Esophagus squamous epithelium (tissue), 5 donors: ENCODE measurements at regions not wholly inside any gene's neighbourhood (a gene's known extent, or its start where the extent isn't known, plus 50 kb on each side); places are given as distances from the start of the nearest gene placed in this dataset.

Experiments
- DNase-seq: peaks from one replicate; lab custom pipeline; 2025; lab: John Stamatoyannopoulos, UW
- H3K27ac ChIP-seq, 4 donors: fragments of 200-600 bp; sonication (generic); one replicate each; pipeline ENCODE4 v1.5.1; 2016 to 2019; ENCODE audit warnings: mild to moderate bottlenecking in 1 of 4
- H3K27me3 ChIP-seq, 4 donors: fragments of 200-600 bp; sonication (generic); 1 replicate in 3 of 4; 2 replicates in 1 of 4; pipeline versions ENCODE4 v1.5.1 to v1.6.0; 2017 to 2021; ENCODE audit warnings: antibody characterized with exemption in 1 of 4
- H3K36me3 ChIP-seq, 3 donors: fragments of 200-600 bp; sonication (generic); one replicate each; pipeline ENCODE4 v1.5.1; 2016 to 2019
- H3K4me1 ChIP-seq, 3 donors: fragments of 200-600 bp; sonication (generic); one replicate each; pipeline ENCODE4 v1.5.1; 2017 to 2019
- H3K4me3 ChIP-seq, 4 donors: fragments of 200-600 bp; sonication (generic); 1 replicate in 3 of 4; 2 replicates in 1 of 4; pipeline ENCODE4 v1.5.1; 2016 to 2019; ENCODE audit warnings: mild to moderate bottlenecking in 2 of 4, moderate library complexity in 1 of 4
- H3K9me3 ChIP-seq, 3 donors: fragments of 200-600 bp; sonication (generic); one replicate each; pipeline ENCODE4 v1.5.1; 2016 to 2019
- POLR2A ChIP-seq, 4 donors: fragments of 450-650 bp; IDR thresholded peaks; one replicate each; pipeline ENCODE4 v1.6.1; 2017; ENCODE audit warnings: antibody characterized with exemption in 4 of 4, mild to moderate bottlenecking in 4 of 4, moderate library complexity in 3 of 4
- WGBS, 2 donors: methylation state at CpG; one replicate each; pipeline ENCODE4 v1.1.5; 2018; 5-methylcytosine and 5-hydroxymethylcytosine counted together
- intact Hi-C: fragments of 100-400 bp; cut with DNase I; formaldehyde crosslinking; loops from one replicate; pipeline ENCODE4 v1.15.0; 2022
- TF ChIP-seq, protein P1 (sequence below), 6 experiments: fragments of 450-650 bp in 4 of 6; fragments of 200-600 bp in 2 of 6; sonication (generic) in 2 of 6; IDR thresholded peaks; one replicate each; pipeline ENCODE4 v1.5.1; 2016 to 2019; ENCODE audit warnings: antibody characterized with exemption in 6 of 6, mild to moderate bottlenecking in 4 of 6, moderate library complexity in 4 of 6
- donor health status: DM: yes; HTN: yes; CAD: no.

DNA sequence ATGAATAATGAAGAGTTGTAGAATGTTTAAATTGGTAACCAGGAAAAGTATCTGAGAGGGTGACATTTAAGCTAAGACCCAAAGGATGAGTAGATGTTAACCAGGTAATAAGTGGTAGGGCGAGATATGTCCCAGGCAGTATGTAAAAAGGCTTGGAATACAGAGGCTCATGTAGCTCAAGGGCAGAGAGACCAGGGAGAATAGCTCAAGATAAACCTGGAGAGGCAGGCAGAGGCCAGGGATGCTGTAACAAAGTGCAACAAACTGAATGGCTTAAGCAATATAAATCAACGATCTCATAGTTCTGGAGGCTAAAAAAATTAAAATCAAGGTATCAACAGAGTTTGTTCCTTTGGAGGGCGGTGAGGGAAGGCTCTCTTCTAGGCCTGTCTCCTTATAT is 660.8 kb downstream of the KLHL13 start:
- H3K4me3 ChIP-seq = no peak overlapping the region
- no peaks in the 10 kb centered on the region for H3K9me3 ChIP-seq
- no peaks in the 10 kb centered on the region for H3K36me3 ChIP-seq
- H3K27ac ChIP-seq = no peak overlapping the region
- no peak for DNase-seq
- H3K4me1 ChIP-seq = no peaks in the 10 kb centered on the region
- no peak for TF ChIP-seq POLR2A (IDR thresholded peaks at IDR 0.05)
- TF ChIP-seq, protein P1, sequence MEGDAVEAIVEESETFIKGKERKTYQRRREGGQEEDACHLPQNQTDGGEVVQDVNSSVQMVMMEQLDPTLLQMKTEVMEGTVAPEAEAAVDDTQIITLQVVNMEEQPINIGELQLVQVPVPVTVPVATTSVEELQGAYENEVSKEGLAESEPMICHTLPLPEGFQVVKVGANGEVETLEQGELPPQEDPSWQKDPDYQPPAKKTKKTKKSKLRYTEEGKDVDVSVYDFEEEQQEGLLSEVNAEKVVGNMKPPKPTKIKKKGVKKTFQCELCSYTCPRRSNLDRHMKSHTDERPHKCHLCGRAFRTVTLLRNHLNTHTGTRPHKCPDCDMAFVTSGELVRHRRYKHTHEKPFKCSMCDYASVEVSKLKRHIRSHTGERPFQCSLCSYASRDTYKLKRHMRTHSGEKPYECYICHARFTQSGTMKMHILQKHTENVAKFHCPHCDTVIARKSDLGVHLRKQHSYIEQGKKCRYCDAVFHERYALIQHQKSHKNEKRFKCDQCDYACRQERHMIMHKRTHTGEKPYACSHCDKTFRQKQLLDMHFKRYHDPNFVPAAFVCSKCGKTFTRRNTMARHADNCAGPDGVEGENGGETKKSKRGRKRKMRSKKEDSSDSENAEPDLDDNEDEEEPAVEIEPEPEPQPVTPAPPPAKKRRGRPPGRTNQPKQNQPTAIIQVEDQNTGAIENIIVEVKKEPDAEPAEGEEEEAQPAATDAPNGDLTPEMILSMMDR (IDR thresholded peaks at IDR 0.05) = no peak
- no peaks in the 10 kb centered on the region for H3K27me3 ChIP-seq
- WGBS, 2 donors = 70 to 79% methylated on average over 3 of the region's 3 CpGs
- intact Hi-C loops = no loop called here

DNA sequence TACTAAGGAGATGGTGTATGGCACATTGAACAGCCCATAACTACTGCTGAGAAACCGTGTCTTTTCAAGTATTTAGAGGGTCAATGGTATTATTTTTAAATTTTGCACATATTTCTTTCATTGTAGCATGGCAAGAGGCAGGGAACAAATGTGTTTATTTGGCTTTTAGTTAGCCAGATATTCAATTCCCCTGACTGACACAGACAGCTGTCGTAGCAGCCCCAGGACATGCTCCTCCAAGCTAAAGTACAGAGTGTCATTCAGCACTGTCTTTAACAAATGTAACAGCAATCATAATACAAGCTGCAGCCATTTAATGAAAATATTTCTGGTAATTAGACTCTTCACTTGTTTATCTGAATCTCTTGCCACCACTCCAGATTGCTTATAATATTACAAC is 687.1 kb downstream of the KLHL13 start:
- 37 to 65% methylated on average over 2 of the region's 2 CpGs for WGBS, 2 donors
- Histone ChIP-seq H3K27ac (no peak overlapping the region), H3K9me3 (no peaks in the 10 kb centered on the region), H3K36me3 (no peaks in the 10 kb centered on the region), H3K27me3 (no peaks in the 10 kb centered on the region), H3K4me1 (no peaks in the 10 kb centered on the region), H3K4me3 (no peak overlapping the region)
- no peak for TF ChIP-seq POLR2A (IDR thresholded peaks at IDR 0.05)
- TF ChIP-seq, protein P1 (IDR thresholded peaks at IDR 0.05) = no peak
- DNase-seq = no peak
- intact Hi-C loops = no loop called here

DNA sequence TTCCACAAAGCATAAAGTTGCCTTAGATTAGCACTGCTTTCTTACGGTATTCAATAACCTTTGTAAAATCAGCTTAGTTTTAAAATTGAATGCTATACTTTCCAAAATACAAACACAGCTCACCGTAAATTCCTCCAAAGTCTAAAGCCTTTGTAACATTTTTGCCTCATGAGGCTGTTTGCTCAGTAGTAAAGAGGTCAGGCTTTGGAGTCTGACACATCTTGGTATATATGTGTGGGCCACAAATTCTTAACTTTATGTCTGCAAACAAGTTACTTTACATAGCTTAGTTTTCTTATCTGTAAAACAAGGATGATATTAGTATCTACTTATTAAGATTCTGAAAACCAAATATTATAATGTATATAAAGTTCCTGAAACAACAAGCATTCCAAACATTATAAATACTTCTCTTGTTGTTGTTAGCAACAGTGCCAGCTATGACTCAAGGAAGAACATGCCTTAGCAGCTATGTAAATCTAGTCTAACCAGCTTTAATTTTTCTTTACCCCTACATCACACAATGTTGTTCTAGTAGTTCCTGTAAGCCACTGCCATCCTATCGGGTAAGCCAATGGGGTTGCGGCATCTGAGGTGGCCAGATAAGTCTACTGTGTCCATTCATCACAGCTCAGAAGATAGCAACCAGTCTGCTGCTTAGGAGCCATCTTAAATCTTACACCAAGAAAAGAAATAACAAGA is 709.0 kb downstream of the KLHL13 start:
- no peak for DNase-seq
- Histone ChIP-seq H3K27ac (peak overlapping the region in 2 of 4 donors; percentile 2 to 48), H3K4me1 (peaks cover 0 to 5% (median 0%) of the 10 kb centered on the region in 3 donors), H3K9me3 (no peaks in the 10 kb centered on the region), H3K27me3 (no peaks in the 10 kb centered on the region), H3K4me3 (no peak overlapping the region), H3K36me3 (no peaks in the 10 kb centered on the region)
- TF ChIP-seq, protein P1 (IDR thresholded peaks at IDR 0.05) = no peak
- TF ChIP-seq POLR2A (IDR thresholded peaks at IDR 0.05) = no peak
- intact Hi-C loops = no loop called here
- WGBS, 2 donors = 36 to 76% methylated on average over 3 to 4 of the region's 4 CpGs

GRCh38 chrX:117400839-117401238 is 715.8 kb downstream of the KLHL13 start:
- intact Hi-C loops = no loop called here
- H3K9me3 ChIP-seq = no peaks in the 10 kb centered on the region
- WGBS, 2 donors = 35 to 41% methylated on average over 2 of the region's 2 CpGs
- no peaks in the 10 kb centered on the region for H3K27me3 ChIP-seq
- no peaks in the 10 kb centered on the region for H3K4me1 ChIP-seq
- no peak overlapping the region for H3K27ac ChIP-seq
- TF ChIP-seq, protein P1 (IDR thresholded peaks at IDR 0.05) = no peak
- TF ChIP-seq POLR2A (IDR thresholded peaks at IDR 0.05) = no peak
- H3K36me3 ChIP-seq = no peaks in the 10 kb centered on the region
- H3K4me3 ChIP-seq = no peak overlapping the region
- no peak for DNase-seq

DNA sequence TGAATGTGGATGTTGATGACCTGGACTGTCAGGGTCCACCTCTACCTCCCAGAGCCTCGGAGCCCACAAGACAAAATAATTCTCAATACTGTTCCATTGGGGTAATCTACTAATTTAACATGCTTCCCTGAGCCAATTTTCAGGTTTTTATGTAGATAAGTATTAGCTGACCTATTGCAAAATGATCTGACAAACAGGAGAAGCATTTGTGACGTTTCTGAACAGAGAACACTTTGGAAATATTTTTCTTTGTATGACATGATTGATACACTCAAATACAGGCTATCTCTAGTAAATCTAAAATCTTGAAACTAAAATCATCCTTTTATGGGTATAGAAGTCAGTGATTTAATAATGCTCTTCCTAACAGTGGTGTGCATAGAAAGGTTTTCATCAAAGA is 716.6 kb downstream of the KLHL13 start:
- Histone ChIP-seq H3K4me3 (no peak overlapping the region), H3K4me1 (no peaks in the 10 kb centered on the region), H3K27me3 (no peaks in the 10 kb centered on the region), H3K27ac (no peak overlapping the region), H3K9me3 (no peaks in the 10 kb centered on the region), H3K36me3 (no peaks in the 10 kb centered on the region)
- intact Hi-C loops = no loop called here
- TF ChIP-seq, protein P1 (IDR thresholded peaks at IDR 0.05) = no peak
- no peak for TF ChIP-seq POLR2A (IDR thresholded peaks at IDR 0.05)
- WGBS, 2 donors = 49 to 60% methylated on average over 2 of the region's 2 CpGs
- no peak for DNase-seq
